Activated CD8-positive, alpha-beta memory T cell treated with anti-CD3 and anti-CD28 coated beads for 48 hours (primary cell): ENCODE measurements at regions not wholly inside any gene's neighbourhood (a gene's known extent, or its start where the extent isn't known, plus 50 kb on each side); places are given as distances from the start of the nearest gene placed in this dataset.
"Not testable (repeated sequence)": the region's sequence is repeated elsewhere in the genome, so short reads cannot be mapped to it uniquely, and the experiment has no call there.

Source experiments
- DNase-seq, 3 experiments: peaks; one replicate each; pipeline ENCODE4 v3.0.0-alpha.2; 2020; ENCODE audit warnings: low read depth in 2 of 3, low spot score in 2 of 3

DNA sequence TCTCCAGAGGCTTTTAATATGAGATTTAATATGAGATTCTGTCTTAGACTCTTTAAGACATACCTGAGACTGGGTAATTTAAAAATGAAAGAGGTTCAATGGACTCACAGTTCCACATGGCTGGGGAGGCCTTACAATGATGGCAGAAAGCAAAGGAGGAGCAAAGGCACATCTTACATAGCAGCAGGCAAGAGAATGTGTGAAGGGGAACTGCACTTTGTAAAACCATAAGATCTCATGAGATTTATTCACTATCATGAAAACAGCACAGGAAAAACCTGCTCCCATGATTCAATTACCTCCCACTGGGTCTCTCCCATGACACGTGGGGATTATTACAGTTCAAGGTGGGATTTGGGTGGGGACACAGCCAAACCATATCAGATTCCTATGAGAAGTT is 79.2 kb upstream of the DTNBP1 start:
- DNase-seq, result not testable (repeated sequence)

DNA sequence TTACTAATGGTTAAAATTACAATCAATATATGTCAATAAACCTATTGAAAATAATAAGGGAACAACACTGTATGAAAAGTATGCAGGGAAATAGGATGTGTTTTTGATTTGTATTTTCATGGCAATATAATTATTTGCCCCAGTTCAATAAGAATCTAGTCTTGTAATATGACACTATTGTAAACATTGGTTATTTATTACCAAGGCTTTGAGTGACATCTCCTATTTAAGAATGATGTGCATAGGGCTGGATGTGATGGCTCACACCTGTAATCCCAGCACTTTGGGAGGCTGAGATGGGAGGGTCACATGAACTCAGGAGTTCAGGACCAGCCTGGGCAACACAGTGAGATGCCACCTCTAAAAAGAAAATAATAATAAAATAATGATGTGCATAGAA is 78.6 kb upstream of the DTNBP1 start:
- DNase-seq, result no peak

DNA sequence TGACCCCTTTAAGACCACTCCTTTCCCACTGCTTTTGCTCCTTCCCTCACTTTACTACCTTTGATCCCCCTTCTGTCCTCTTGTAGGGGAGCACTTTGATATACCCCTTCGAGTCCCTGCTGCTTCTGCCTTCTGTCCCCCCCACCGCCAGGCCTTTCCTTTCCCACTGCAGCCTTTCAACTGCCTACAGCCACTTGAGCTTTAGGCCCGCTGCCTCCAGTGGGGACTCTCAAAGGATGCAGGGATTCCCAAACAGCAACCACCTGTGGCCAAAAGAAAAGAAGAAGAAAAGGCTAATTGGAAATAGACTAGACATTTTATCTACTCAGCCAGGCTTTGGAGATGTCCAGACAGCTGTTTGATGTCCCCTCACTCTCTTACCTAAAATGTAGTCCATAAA is 77.0 kb upstream of the DTNBP1 start:
- no peak for DNase-seq

DNA sequence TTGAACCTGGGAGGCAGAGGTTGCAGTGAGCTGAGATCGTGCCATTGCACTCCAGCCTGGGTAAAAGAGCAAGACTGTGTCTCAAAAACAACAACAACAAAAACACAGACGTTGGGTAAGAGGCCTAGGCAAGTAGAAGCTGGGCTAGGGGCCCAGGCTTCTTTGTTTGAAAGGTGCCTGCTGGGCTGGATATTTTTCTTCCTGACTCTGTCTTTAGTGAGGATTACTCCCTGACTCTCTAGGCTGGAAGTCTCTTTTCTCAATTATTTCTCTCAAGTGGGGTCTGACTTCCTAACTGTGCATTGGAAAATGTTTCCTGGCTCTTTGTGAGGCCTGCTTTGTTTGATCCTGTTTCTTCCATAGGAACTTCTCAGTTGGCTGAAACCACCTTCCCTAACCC is 76.5 kb upstream of the DTNBP1 start:
- no peak for DNase-seq

DNA sequence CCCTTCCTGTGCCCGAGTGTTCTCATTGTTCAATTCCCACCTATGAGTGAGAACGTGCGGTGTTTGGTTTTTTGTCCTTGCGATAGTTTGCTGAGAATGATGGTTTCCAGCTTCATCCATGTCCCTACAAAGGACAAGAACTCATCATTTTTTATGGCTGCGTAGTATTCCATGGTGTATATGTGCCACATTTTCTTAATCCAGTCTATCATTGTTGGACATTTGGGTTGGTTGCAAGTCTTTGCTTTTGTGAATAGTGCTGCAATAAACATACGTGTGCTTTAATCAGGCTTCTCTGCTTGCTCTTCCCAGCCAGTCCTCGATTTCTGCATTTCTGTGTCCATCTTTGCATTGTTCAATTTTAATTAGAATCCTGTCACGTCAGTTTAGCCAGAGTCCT is 75.4 kb upstream of the DTNBP1 start:
- not testable (repeated sequence) for DNase-seq

DNA sequence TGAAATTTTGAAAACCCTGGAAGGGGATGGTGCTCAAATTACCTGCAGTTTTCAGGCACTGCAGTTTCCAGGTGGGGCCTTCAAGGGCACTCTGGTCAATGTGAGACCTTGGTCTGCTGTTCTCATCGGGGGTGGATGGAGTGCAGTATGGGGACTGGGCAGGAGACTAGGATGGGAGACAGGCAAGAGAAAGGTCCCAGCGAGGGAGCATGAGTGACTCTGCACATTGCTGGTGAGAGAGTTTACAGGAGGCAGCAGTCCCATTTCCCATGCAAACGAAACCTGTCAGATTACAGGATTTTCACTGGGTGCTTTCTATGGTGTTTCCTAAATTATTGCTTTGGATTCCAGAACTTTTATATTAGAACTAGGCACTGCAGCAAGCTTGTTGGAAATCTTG is 73.5 kb upstream of the DTNBP1 start:
- no peak for DNase-seq

DNA sequence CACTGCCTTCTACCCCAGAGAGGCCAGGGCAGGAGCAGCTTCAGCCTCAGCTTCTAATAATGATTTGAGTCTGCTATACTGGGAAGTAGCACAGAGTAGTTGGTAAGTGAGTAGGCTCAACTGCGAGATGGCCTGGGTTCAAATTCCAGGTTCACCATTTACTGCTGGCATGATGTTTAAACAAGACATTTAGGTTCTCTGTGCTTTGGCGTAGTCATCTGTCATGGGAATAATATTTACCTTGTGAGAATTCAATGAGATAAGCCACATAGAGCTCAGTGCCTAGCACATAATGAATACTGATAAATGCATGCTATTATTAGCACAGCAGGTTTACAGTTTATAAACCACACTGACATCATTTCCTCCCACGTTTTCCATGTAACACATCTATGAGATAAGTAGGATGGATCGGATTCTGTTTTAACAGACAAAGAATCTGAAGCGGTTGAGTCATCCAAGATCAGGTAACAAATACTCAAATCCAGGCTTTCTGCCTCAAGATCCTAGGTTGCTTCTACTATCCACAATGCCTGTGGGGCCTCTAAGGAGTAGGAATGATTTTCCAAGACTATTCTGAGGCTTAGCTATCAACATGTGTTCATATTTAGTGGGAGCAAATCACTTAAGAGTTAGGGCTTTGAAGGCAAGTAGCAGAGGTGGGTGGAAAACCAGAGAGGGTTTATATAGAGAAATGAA is 72.9 kb upstream of the DTNBP1 start:
- no peak for DNase-seq

DNA sequence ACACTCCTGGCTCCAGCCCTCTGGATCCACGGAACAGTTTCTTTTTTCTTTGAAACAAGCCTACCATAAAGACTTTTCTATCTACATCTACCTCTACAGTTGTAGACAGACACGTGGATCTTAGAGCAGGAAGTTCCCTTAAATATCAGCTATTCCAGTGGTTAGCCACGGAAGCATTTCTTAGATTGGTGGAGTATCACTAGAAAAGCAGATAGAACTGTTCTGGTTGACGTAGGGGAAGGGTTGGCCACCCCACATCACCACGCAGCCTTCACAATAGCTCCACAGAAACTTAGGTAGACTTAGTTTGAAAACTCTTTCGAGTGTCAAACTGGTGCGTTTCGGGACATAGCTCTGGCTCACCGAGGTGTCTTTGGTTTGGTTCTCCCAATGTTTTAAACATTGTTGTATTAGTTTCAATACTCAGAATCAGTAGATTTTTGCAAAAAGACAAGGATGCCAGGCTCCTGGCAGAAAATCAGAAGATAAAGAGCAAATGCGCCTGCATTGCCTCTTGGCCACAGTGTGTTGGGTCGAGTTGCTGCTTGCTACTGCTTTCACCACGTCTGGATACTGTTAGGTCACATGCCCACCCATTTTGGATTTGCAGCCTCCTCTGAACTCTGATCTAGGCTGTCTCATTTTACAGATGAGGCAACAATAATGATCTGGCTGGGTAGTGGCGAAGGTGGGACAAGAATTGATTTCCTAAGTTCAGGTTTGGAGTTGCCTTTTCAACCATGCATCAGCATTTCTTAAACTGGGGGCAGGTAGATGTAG is 71.5 kb upstream of the DTNBP1 start:
- no peak for DNase-seq

DNA sequence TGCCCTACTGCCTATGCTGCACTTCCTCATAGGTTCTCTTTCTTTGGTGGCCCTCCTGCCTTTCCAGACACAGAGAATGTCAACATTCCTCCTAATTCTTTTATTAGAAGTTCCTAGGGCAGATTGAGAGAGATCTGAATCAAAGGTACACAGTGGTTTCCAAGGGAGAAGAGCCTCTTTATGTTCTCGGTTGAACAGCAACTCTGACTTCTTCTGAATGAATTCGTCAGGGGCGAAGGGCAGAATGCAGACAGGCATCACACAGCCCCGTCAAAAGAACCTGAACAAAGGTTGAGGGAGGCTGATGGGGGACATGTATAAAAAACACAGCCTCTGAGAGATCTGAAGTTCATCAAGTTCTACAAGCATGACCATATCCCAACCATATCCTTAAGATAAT is 68.1 kb upstream of the DTNBP1 start:
- DNase-seq, result no peak

DNA sequence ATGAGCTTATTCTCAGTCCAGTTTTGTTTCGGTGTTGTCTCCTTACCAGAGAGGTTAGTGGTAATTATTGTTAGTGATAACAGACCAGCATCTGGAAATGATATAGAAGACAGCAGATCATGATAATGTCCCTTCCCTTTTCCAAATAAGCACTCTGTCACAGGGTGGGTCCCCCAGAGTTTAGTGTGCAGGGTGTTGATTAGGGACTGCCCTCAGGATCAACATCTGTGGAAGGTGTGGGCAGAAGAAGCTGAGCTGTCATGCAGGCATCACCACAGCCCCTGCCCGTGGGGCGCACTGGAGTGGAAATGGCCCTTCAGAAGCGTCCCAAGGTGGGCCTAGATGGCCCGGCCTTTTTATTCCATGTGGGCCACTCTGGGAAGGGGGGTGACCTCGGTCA is 67.6 kb upstream of the DTNBP1 start:
- DNase-seq, result no peak

DNA sequence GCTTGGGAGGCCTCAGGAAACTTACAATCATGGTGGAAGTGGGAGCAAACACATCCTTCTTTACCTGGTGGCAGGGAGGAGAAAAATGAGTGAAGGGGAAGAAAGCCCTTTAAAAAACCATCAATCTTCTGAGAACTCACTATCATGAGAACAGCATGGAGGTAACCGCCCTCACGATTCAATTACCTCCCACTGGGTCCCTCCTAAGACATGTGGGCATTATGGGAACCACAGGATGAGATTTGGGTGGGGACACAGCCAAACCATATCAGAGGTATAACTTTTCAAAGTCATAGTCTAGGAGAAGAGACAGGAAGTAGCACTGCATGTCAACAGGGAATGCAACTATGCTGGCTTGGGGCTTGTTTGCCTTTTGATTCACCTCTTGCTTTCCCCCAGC is 59.9 kb upstream of the DTNBP1 start:
- DNase-seq, result no peak

DNA sequence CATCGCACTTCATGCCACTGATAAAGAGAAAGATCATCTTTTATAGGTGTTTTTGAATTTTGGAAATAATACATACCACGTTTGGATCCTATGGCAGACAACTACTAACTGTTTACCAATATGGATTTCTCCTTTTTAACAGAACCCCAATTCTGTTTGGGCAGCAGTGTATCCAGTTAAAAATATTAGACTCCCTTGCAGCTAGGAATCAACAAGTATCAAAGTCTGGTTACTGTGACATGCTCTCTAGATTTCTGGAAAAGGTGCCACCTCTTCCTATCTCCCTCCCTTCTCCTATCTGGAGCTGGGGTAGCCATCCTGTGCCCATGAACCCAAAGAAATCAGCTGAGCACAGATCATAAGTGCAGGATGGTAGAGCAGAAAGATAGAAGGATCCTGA is 54.1 kb upstream of the DTNBP1 start:
- no peak for DNase-seq

DNA sequence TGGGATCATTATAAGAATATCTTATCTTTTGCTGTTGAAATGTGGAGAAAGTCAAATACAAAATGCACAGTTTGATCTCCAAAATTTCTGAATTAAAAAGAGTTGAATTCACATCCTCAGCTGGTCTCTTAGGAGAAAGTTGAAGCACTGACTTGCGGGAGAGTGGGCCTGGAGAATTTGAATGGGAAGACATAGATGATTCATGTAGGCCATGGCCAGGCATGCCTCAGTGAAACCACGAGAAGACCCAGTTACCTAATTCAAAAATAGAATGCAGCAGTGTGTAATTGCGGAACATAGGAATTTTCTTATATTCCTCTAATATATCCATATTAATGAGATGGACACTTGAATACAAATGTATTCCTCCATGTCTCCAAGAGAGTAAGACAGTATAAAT is 53.0 kb upstream of the DTNBP1 start:
- DNase-seq, result no peak

DNA sequence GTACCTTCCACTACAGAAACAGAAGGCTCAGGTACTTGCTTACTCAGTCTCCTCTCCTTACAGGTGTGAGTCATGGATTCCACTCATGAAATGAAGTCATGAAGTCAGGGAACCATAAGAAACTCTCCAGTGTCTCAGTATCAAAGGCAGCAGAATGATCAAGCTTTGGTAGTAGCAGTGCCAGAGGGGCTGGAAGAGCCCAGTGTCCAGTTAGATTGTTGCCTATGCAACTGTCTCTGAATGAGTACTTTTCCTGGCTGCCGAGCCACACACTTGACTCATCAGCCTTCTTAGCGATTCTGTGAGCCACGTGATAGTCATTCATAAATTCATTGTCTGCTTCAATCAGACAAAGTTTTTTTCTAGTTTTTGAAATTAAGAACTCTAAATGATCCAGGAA is 52.2 kb upstream of the DTNBP1 start:
- no peak for DNase-seq

DNA sequence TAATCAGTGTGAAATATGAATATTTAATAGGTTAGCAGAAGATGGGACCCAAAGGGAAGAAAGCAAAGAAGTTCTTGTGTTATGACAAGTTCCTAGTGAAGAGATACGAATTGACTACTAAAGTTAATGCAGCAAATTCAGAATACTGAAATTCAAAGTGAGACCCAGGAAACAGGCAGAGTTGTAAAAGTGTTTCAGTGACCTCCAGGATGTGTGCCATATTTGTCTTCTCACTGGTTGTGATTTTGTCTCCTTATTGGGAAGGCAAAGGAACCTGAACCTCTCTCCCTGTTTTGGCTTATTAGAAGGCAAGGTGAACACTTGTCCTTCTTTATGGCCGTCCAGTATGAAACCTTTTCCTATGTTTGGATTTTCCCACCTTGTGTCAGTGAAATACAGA is 51.8 kb upstream of the DTNBP1 start:
- DNase-seq, result no peak

DNA sequence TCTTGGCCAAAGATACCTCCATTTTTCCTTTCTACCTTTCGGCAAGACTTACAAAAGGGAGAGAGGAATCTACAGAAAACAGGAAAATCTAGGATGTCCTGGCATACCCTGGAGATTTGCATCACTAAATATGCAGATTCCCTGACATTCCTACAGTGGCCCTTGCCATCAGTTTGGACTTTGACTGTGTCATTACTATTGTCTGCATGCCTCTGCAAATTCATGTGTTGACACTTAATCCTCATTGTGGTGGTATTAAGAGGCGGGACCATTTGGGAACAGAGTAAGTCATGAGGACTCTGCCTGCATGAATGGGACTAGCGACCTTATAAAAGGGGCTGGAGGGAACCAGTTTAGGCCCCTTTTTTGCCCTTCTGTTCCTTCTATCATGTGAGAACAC is 50.5 kb upstream of the DTNBP1 start:
- no peak for DNase-seq

DNA sequence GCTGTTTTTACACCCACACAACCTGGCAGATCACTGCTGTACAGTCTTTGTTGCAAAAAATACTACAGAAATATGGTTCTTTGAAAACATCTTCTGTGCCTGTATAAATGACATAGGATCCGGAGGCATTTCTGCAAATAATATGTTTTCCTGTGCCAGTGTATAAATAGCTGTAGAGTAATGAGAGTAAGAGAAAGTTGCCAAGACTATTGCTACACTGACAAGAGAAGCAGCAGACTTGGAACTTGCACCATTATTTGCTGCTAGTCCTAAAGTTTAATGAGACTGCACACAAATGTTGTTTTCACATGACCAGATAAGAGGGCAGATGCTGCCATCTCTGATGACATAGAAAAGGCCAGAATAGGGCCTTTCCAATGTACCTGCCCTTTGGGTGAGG is 50.0 kb upstream of the DTNBP1 start:
- no peak for DNase-seq
